Smooth muscle cell (in vitro differentiated cells): ENCODE measurements at regions not wholly inside any gene's neighbourhood (a gene's known extent, or its start where the extent isn't known, plus 50 kb on each side); places are given as distances from the start of the nearest gene placed in this dataset.

Source experiments
- DNase-seq: peaks from one replicate; lab custom pipeline; 2025; ENCODE audit not compliant: unreplicated experiment; lab: John Stamatoyannopoulos, UW
- H2AFZ ChIP-seq: fragments of 200-600 bp; sonication (generic); 2 replicates; pipeline ENCODE4 v1.6.0; 2016; ENCODE audit warnings: antibody characterized with exemption, low read depth, mild to moderate bottlenecking
- H3F3A ChIP-seq: fragments of 200-600 bp; sonication (generic); 2 replicates; pipeline ENCODE4 v1.6.0; 2017; ENCODE audit warnings: antibody characterized with exemption, low read depth
- H3K27ac ChIP-seq: fragments of 200-600 bp; sonication (generic); 2 replicates; pipeline ENCODE4 v1.5.1; 2016; ENCODE audit warnings: low read depth, mild to moderate bottlenecking
- H3K27me3 ChIP-seq: fragments of 200-600 bp; sonication (generic); 2 replicates; pipeline ENCODE4 v1.6.1; 2016; ENCODE audit warnings: low read depth, mild to moderate bottlenecking
- H3K36me3 ChIP-seq: fragments of 200-600 bp; sonication (generic); 2 replicates; pipeline ENCODE4 v1.5.1; 2016; ENCODE audit warnings: low read depth
- H3K4me1 ChIP-seq: fragments of 200-600 bp; sonication (generic); 2 replicates; pipeline ENCODE4 v1.5.1; 2016; ENCODE audit warnings: low read depth
- H3K4me2 ChIP-seq: fragments of 200-600 bp; sonication (generic); 2 replicates; pipeline ENCODE4 v1.6.0; 2016; ENCODE audit warnings: mild to moderate bottlenecking
- H3K4me3 ChIP-seq: fragments of 200-600 bp; sonication (generic); 2 replicates; pipeline ENCODE4 v1.5.1; 2016; ENCODE audit warnings: mild to moderate bottlenecking
- H3K79me2 ChIP-seq: fragments of 200-600 bp; sonication (generic); 2 replicates; pipeline ENCODE4 v1.6.0; 2016; ENCODE audit warnings: low read depth, mild to moderate bottlenecking
- H3K9ac ChIP-seq: fragments of 200-600 bp; sonication (generic); 2 replicates; pipeline ENCODE4 v1.6.0; 2016; ENCODE audit warnings: low read depth
- H3K9me3 ChIP-seq: fragments of 200-600 bp; sonication (generic); replicated peaks from 2 replicates; pipeline ENCODE4 v1.5.1; 2016; ENCODE audit warnings: low read depth
- H4K20me1 ChIP-seq: fragments of 200-600 bp; sonication (generic); 2 replicates; pipeline ENCODE4 v1.6.0; 2016; ENCODE audit warnings: low read depth
- WGBS: methylation state at CpG from one replicate; pipeline ENCODE4 v1.1.7; 2016; ENCODE audit warnings: low lambda C conversion rate; 5-methylcytosine and 5-hydroxymethylcytosine counted together
- TF ChIP-seq, protein P1 (sequence below): fragments of 200-600 bp; sonication (generic); IDR thresholded peaks from 2 replicates; pipeline ENCODE4 v1.5.1; 2017; ENCODE audit warnings: borderline replicate concordance, mild to moderate bottlenecking, antibody characterized with exemption; ENCODE audit not compliant: insufficient read depth, poor library complexity, severe bottlenecking

DNA sequence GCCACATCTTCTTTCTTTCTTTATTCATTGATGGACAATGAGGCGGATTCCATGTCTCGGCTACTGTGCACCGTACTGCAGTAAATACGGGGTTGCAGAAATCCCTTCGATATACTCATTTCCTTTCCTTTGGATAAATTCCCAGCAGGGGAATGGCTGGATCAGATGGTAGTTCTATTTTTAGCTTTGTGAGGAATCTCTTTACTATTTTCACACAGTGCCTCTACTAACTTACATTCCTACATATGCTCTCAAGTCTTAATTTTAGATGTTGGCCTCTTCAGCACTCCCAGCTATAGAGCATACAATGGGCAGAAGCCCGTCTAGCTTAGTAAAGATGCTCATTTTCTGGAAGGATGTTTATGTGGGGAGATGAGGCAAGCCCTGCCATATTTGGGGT, 317.4 kb downstream of the ASMT start:
- Histone ChIP-seq H3K4me3 (no peak overlapping the region), H3K9me3 (no peaks in the 10 kb centered on the region), H3K27me3 (no peaks in the 10 kb centered on the region), H3F3A (no peaks in the 10 kb centered on the region), H3K36me3 (no peaks in the 10 kb centered on the region), H3K79me2 (no peaks in the 10 kb centered on the region), H3K9ac (no peak overlapping the region), H3K4me1 (no peaks in the 10 kb centered on the region), H3K4me2 (peak overlapping the region; percentile 49), H3K27ac (peak overlapping the region; percentile 60), H2AFZ (no peak overlapping the region), H4K20me1 (no peaks in the 10 kb centered on the region)
- 41% methylated on average over 6 of the region's 6 CpGs for WGBS
- TF ChIP-seq, protein P1, sequence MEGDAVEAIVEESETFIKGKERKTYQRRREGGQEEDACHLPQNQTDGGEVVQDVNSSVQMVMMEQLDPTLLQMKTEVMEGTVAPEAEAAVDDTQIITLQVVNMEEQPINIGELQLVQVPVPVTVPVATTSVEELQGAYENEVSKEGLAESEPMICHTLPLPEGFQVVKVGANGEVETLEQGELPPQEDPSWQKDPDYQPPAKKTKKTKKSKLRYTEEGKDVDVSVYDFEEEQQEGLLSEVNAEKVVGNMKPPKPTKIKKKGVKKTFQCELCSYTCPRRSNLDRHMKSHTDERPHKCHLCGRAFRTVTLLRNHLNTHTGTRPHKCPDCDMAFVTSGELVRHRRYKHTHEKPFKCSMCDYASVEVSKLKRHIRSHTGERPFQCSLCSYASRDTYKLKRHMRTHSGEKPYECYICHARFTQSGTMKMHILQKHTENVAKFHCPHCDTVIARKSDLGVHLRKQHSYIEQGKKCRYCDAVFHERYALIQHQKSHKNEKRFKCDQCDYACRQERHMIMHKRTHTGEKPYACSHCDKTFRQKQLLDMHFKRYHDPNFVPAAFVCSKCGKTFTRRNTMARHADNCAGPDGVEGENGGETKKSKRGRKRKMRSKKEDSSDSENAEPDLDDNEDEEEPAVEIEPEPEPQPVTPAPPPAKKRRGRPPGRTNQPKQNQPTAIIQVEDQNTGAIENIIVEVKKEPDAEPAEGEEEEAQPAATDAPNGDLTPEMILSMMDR, result no peak
- no peak for DNase-seq

DNA sequence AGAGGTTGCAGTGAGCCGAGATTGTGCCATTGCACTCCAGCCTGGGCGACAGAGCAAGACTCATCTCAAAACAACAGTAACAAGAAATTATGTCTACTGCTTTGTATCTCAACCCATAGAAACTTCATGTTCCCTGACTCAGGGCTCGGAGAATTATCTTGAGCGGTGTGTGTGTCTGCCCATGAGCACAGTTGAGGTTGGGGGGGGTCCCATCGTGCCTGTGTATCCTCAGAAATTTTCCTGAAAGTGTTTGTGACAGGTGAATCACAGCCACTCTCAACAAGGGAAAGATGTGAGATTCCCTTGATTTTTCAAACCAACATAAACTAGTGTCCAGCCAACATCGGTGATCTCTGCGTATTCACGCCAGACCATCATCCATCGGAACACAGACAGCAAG, 319.1 kb downstream of the ASMT start:
- no peak overlapping the region for H3K9ac ChIP-seq
- TF ChIP-seq, protein P1, result no peak
- H3K27ac ChIP-seq, result no peak overlapping the region
- no peak for DNase-seq
- no peaks in the 10 kb centered on the region for H3K36me3 ChIP-seq
- 91% methylated on average over 9 of the region's 9 CpGs for WGBS
- no peaks in the 10 kb centered on the region for H4K20me1 ChIP-seq
- H2AFZ ChIP-seq, result no peak overlapping the region
- H3F3A ChIP-seq, result no peaks in the 10 kb centered on the region
- no peaks in the 10 kb centered on the region for H3K79me2 ChIP-seq
- H3K9me3 ChIP-seq, result no peaks in the 10 kb centered on the region
- H3K4me3 ChIP-seq, result no peak overlapping the region
- H3K27me3 ChIP-seq, result no peaks in the 10 kb centered on the region
- H3K4me1 ChIP-seq, result no peaks in the 10 kb centered on the region
- no peak overlapping the region for H3K4me2 ChIP-seq

DNA sequence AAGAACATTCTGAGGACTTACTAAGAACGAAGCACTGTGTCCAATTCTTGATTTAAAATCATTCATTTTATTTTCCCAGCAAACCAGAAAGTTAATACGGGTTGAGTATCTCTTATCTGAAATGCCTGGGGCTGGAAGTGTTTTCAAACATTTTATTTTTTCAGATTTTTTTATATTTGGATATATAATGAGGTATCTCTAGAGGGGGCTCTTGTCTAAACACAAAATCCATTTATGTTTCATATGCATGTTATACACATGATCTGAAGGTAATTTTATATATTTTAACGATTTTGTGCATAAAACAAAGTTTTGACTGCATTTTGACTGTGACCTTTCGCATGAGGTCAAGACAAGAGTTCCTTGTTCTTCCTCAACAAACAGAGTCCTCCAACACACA, 320.9 kb downstream of the ASMT start:
- H3K79me2 ChIP-seq, result no peaks in the 10 kb centered on the region
- no peak overlapping the region for H3K27ac ChIP-seq
- no peak overlapping the region for H3K4me2 ChIP-seq
- H2AFZ ChIP-seq, result no peak overlapping the region
- WGBS, result 89% methylated on average over 4 of the region's 4 CpGs
- no peak overlapping the region for H3K4me3 ChIP-seq
- no peaks in the 10 kb centered on the region for H3K9me3 ChIP-seq
- no peaks in the 10 kb centered on the region for H3K4me1 ChIP-seq
- H4K20me1 ChIP-seq, result no peaks in the 10 kb centered on the region
- H3K36me3 ChIP-seq, result no peaks in the 10 kb centered on the region
- no peak overlapping the region for H3K9ac ChIP-seq
- no peaks in the 10 kb centered on the region for H3K27me3 ChIP-seq
- H3F3A ChIP-seq, result no peaks in the 10 kb centered on the region
- no peak for DNase-seq
- TF ChIP-seq, protein P1, result no peak

DNA sequence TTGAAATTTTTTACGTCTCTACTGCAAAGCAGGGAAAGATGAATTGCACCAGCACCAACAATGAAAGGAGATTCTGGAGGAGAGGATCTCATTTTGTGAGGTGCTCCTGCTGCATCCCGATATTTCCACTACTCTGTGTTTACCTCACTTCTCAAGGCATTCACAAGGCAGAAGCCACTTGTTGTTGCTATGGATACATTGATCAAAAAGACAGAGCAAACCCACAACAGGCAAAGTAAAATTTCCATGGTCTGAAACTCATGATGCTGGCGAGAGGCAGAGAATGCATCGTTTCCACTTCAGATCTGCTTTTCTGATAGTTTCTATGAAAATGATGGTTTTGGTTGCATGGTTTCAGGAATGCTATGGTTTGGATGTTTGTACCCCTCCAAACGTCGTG, 323.3 kb downstream of the ASMT start:
- Histone ChIP-seq H3K27ac (no peak overlapping the region), H3K36me3 (no peaks in the 10 kb centered on the region), H3K4me1 (no peaks in the 10 kb centered on the region), H2AFZ (no peak overlapping the region), H3K4me2 (no peak overlapping the region), H3K79me2 (no peaks in the 10 kb centered on the region), H3K4me3 (no peak overlapping the region), H4K20me1 (no peaks in the 10 kb centered on the region), H3F3A (no peaks in the 10 kb centered on the region), H3K9me3 (no peaks in the 10 kb centered on the region), H3K27me3 (no peaks in the 10 kb centered on the region), H3K9ac (no peak overlapping the region)
- DNase-seq, result no peak
- WGBS, result 93% methylated on average over 6 of the region's 6 CpGs
- TF ChIP-seq, protein P1, result no peak
